Activated naive CD8-positive, alpha-beta T cell treated with anti-CD3 and anti-CD28 coated beads, Interleukin-2, amount 50 U/mL, for 16 hours (primary cell): ENCODE measurements at regions not wholly inside any gene's neighbourhood (a gene's known extent, or its start where the extent isn't known, plus 50 kb on each side); places are given as distances from the start of the nearest gene placed in this dataset.

Source experiments
- DNase-seq: peaks from one replicate; pipeline ENCODE4 v3.0.0-alpha.2; 2020; ENCODE audit warnings: low read depth, low spot score

DNA sequence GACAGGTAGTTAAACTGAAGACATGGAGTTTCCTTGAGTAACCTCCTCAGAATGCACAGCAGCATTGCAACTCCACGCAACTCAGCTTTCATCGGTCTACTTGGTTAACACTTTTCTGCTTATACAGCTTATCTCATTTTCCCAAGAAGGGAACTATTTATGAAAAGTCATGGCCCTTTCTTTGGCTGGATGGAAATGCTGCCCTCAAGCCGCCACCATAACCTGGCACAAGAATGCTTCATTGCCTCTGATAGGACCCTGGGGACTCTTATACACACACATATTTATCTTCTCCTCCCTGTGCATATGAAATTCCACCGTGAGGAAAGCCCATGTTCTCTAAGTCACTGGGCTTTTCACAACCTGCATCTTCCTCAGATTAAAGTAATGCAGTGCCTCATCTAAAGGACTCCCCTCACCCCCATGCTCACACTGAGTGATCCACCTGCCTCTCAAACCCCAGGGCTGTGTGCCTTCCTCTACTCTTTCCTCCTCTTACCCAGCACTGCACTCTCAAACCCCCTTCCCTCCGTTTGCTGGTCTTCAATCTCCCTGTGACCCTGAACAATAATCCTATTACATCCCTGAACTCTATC lies 192.0 kb upstream of the HNRNPA3 start:
- no peak for DNase-seq

DNA sequence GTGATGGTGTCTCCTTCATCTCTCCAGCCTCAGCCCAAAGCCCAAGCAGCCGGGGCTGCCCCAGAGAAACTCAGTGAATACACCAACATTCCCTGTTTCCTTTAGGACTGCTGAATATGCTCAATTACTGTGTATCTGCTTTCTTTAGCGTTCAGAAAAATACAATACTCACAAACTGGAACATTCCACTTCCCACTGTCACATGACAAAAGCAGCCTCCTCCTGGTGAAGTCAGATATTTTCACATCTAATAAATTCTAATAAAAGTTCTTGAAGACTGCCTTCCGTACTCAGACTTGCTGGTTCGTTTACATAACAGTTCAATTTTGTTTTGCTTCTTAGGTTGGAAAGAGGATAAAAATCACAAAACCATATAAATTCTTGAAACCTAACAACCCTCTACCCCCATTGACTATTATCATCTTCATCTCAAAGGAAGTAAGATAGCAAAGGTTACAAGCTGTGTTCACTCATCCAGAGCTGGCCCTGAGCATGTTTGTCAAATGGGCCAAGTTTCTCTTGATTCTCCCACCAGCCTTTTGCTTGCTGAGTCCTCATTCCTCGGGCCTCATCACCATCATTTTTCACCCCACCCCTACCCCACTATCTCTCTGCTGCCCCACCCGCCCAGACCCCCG lies 190.8 kb upstream of the HNRNPA3 start:
- DNase-seq: no peak

DNA sequence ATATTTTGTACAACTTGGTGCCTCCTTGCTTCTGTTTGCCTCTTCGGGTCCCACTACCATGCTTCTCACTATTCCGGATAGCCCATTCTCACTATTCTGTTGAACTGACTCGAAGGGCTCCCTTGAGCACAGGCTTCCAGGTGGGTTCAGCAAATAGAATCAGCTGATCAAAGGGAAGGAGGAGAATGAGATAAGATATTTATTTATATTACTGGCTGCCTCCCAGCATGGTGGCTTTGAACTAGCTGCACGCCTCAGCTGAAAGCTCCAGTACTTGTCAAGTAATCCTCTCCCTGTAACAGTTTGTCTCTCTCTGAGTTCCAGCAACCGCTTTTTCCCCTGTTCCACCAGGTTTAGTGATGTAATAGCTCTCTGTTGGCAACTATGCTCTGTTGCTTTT lies 187.8 kb upstream of the HNRNPA3 start:
- no peak for DNase-seq

DNA sequence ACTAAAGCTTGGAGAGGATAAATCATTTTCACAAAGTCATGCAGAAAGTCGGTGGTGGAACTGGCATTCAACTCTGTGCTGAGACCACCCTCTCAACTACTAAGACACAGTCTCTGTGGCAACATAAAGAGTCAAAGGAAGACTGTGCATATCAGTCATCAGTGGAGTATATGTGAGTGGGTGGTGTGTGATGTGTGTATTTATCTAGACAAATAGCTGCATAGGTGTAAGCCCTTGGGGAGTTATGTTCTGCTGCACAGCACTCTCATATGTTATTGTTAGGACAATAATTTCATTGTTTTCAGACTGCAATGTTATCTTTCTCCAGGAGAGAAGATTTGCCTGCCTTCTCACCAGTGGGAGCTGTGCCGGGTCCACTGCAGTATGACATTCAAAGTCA lies 186.3 kb upstream of the HNRNPA3 start:
- no peak for DNase-seq

DNA sequence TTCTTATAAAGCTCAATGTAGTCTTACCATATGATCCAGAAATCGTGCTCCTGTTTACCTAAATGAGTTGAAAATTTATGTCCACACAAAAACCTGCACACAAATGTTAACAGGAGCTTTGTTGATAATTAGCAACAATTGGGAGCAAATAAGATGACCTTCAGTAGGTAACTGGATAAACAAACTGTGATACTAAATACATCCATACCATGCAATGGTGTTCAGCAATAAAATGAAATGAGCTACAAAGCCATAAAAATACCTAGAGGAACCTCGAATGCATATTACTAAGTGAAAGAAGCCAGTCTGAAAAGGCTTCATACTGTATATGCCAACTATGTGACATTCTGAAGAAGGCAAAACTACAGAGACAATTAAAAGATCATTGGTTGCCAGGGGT lies 185.6 kb upstream of the HNRNPA3 start:
- DNase-seq: no peak

DNA sequence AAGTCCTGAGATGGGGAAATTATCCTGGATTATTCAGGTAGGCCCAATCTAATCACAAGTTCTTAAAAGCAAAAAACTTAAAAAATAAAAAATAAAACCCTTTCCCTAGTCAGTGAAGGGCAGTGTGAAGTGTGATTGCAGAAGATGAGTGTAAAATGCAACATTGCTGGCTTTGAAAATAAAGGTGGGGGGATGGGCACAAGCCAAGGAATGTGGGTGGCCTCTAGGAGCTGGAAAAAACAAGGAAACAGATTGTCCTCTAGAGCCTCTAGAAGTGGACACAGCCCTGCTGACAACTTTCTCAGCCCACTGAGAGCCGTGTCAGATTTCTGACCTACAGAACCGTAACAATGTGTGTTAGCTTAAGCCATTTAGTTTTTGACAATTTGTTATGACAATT lies 184.3 kb upstream of the HNRNPA3 start:
- DNase-seq: no peak

DNA sequence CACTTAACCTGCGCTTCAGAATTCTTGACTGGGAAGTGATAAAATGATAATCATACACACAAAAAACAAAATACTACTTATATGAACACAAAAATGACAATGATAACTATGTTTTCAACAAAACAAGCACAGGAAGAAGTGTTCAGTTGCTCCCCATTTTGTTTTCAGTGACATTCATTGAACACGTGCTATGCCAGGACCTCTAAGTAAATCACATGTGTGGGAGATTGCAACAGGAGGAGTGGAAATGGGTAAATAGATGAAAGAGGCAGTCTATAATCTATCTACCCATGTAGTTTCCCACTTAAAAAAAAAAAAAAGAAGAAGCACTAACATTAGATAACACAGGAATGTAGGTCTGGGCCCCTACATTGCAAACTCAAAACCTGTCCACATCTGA lies 183.5 kb upstream of the HNRNPA3 start:
- DNase-seq: no peak

DNA sequence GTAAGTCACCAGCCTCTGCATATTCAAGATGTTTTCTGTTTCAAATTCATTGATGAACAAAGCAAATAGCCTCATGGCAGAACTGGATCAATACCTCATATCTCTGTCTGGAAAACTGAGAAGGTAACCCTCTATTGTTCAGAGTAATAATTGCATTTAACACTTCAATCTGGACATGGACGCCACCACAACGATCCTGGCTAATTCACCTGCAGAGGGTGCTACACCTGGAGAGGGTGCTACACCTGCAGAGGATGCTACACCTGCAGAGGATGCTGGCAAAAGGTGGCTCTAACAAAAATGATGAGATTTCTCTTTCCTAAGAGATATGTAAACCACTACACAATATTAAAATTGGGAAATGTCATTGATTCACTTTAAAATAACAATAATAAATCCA lies 183.1 kb upstream of the HNRNPA3 start:
- DNase-seq: no peak

DNA sequence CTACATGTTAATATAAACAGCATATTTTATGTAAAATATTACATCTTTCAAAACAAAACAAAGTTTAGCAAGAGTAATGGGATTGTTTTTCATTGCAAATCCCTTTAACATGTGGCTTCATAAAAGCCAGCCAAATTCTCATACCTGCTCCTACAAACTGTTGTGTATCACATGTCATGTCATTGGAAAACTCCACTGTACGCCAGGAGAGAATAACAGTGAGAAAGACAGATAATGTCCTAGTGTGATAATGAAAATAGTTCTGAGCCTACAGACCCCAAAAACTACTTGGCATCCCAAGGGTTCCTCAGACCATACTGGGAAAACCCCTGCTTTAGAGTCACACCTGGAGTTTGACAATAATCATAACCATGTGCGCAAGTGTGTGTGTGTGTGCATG lies 182.7 kb upstream of the HNRNPA3 start:
- DNase-seq: no peak

DNA sequence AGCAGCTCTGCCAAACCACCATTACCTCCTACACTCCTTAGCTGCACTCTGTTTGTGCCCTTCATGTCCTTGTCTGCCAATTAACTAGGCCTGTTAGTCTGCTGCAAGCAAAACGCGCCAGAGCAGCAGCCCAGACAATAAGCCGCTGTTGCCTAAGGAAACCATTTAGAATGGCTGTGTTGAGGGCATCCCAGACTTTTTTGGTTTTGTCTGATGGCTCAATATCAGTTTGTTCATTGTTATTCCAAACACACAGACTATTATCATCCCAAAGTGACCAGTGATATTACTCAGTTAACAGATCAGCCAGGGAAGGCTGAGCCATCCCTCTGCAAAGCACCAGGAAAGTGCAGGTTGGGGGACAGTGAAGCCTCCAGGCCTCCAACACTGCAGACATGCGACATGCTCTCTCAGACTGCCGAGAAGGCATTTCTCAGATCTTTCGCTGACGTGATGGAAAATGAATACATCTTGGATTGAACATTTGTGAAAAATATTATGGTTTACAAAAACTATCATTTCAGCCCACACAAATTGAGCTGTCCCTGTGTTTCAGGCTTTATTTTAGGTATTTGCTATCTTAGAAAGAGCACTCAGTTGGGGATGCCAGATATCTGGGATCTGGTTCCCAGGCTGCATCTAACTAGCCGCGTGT lies 182.0 kb upstream of the HNRNPA3 start:
- DNase-seq: no peak

DNA sequence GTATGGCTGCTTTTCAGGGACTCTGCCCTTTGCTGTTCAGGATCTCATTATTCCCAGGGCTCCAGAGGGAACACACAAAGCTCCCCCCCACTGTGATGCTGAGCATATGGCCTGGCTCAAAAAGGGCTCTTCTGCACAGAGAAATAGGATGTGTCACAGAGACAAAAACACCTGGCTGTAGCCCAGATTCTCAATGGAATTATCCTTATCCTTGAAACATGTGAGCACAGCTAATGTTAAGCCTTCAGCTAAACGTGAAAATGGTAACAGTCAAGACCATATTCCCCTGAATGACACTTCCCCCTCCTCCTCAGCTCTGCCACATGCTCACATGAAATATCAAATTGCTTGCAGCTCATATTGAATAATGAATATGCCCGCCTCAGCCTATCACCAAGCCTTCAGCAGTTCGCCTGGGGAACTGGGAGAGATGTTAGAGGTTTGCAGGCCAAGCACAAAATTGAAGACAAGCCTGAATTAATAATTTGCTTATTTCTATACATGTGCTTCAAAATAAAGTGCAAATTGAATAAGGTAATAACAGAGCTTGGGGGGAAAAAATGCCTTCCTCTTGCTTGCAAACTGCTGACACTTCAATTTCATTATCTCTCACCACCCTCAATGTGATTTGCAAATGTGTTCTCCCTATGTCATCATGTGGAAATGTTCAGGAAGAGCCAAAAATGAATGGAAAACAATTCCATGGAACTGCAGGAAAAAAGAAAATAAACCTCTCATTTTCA lies 181.0 kb upstream of the HNRNPA3 start:
- DNase-seq: no peak

DNA sequence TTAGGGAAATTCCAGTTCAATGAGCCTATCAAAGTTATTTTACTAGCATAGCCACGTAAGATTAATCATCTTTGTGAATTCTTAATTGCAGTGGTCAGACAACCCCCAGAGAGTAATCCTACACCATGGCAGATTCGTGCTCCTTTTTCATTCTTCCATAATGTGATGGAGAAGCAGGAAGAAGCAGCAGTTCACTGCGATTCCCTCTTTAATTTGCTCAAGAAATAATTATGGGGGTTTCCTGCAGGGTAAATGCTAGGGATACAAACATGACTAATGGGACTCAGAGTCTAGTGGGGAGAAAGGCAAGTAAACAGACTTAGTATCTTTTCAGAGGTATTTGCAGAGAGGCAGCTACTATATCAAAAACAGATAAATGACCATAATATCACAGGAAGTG lies 175.8 kb upstream of the HNRNPA3 start:
- no peak for DNase-seq

DNA sequence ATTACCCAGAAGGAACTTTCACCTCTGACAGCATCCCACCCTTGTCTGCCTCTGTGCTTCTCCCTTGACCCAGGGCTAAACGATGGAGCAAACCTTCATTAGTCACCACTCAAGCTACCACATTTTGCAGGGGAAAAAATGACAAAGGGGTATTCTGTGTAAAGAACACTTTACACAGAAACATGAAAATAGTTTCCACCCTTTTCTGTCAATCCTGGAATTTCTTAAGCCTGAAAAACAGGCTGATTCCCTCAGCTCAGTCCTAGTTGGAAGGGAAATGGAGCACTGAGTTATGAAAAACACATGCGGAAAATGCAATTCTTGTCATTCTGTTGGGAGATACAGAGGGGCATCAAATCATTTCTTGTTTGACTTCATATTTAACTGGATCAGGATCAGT lies 175.0 kb upstream of the HNRNPA3 start:
- DNase-seq: no peak

DNA sequence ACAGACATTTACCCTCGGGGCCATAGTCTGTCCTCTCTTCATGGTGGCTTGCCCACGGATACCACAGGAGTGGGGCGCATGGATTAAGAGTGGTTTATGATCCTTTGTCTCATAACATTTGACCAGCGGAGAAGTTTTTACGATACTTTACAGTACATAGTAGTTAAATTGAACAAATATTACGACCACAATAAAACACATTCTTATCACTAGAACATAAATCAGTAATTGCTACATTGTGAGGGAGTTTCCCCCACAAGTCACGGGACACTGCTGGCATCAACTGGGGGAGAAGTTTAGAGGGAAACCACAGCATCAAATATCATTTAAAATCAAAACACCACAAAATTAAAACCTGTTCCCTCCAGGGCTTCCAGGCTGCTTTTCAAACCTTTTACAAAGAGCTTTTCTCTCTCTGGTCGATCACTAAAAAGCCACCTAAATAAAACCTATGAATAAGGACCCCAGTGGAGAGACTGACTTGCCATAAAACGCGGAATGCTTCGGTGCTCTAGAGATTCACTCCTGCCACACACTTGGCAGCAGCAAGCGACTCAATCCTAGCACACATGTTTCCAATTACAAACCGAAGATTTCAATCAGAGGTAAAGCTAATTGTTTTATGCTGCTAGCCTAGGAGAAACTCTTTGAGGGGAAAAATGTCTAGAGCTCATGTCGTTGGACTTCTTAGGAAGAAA lies 173.7 kb upstream of the HNRNPA3 start:
- no peak for DNase-seq

DNA sequence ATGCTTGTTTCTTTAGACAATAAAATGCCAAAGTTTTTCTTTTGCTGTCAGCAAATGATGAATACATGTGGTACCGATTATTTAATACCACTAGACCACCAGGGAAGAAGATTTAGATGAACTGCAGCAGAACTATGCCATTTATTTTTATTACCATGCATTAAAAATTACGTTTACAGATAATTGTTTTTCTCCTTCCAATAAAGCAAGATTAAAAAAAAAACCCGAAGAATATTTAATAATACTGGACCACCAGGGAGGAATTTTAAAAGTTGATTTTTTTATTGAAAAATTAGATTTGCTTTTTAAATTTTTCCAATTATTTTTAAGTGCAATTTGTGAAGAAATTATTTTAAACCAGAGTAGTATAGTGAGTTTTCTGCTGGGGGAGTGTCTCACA lies 170.3 kb upstream of the HNRNPA3 start:
- no peak for DNase-seq

DNA sequence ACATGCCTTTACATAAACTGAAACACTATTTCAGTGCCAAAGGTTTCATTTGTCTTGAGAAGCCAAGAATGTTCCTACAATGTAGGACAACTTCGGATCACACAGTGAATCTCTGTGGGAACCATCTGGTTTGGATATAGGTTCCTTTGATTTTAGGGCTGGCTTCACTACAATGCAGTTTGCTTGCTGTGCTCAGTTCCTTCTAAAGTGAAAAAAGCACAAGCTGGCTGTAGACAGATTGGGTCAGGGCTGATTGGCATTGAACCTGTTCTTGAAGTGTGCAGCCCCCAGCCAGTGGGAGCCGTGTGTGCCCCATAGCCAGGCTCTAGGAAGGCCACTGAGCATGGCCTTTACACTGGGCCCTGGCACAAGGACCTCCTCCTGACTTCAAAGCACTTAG lies 167.9 kb upstream of the HNRNPA3 start:
- no peak for DNase-seq

DNA sequence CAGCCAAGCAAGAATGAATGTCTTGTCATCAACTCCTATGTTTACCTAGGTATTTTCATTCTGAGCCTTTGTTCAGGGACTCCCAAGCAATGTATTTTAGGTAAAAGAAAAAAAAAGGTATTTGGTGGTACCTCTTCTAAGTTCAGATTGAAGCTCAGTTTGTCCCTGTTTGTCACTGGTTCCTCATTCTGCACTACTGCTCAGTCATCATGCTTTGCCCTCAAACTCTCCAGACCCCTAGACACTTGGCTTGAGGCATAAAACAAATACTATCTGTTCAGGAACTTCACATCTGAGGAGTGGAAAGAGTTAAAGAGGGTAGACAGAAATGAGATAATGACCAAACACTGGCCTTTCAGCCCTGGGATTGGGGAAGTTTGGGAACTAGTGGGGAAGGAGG lies 163.6 kb upstream of the HNRNPA3 start:
- DNase-seq: no peak

DNA sequence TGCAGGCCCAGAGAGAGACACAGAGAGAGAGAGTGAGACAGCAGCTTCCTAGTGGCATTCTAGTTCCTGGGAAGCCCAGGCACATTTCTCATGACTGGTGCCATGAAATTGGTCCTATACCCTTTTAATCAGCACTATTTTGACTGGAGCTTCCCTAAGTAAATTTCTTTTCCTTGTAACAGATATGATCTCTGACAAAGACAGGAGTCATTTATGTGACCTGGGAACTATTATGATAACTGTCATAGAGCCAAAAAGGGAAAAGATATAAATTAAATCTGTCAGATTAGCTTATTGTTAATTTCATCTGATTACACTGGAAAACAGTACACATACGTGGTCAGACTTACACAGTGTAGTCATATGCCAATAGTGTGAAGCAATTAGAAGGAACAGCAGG lies 161.3 kb upstream of the HNRNPA3 start:
- DNase-seq: no peak

DNA sequence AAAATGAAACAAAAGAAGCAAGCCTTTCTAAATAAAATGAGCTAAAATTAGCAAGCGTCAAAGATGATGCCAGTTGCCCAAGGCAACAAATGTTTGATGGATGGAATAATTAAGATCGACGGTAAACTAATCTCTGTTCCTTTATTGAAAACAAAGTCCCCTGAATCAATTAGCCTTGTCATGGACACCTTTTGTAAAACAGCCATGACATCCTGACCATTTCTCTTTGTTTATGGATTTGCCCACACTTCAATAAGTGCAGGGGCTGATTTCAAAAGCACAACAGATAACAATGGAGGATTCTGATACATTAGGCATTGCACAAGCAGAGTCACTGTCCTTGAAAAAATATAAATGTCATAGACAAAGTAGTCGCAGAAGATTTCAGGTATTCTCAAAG lies 160.1 kb upstream of the HNRNPA3 start:
- DNase-seq: no peak

DNA sequence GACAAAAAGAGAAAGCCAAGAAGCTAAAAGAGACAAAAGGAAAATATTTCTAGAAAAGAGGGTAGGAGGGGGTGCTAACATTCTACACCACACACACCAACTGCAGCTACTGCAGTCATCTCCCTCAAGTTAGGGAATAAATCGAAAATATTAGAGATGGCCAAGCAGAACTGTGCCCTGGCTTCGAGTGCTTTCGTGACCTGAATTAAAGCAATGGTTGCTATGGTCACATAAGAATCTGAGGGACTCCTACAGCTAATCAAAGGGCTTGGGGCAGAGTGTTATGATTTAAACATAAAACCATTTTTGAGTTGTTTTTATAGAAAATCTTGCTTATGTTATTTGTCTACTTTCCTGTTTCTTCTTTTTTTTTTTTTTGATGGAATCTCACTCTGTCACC lies 159.6 kb upstream of the HNRNPA3 start:
- DNase-seq: no peak

DNA sequence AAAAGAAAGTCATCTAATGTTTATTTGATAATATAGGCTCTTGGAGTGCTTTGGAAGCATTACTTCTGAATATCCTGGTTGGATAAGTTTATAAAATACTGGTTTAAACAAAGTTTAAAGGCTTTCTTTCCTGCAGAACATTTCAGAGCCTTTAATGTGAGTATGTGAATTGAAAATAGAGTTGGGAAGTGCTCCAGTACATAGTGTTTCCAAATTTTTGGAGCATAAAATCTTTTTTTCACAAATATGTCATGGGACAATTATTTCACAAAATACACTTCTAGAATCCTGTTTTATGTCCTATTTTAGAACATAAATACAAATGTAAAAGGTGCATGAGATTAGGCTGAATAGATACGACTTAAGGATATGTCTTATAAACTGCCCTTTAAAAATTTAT lies 158.9 kb upstream of the HNRNPA3 start:
- DNase-seq: no peak

DNA sequence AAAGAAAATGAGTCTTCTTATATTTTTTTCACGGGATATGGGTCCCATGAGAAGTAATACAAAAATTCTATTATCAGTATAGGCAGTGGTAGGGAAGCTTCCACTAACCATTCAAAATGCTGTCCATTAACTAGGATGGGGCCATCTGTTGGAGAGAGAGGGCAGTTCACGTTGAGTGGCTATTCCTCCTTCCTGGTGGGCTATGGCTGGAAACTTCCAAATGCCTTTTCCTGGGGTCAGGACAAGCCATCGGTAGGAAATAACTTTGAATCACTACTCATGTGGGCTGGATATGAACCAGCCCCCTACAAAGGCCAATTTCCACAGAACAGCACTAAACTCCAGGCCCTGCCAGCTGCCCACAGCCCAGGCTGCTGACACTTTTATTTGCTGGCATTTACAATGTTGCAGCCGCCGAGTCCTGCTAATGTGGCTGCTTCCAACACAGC lies 156.1 kb upstream of the HNRNPA3 start:
- no peak for DNase-seq
